Effector memory CD8-positive, alpha-beta T cell (primary cell): ENCODE measurements at regions not wholly inside any gene's neighbourhood (a gene's known extent, or its start where the extent isn't known, plus 50 kb on each side); places are given as distances from the start of the nearest gene placed in this dataset.
"Not testable (repeated sequence)": the region's sequence is repeated elsewhere in the genome, so short reads cannot be mapped to it uniquely, and the experiment has no call there.

Experiments used
- ATAC-seq: fragments of 150-1000 bp; cut with Tn5 transposase; replicated peaks from 2 replicates; pipeline ENCODE4 v1.10.0; 2021; ENCODE audit warnings: mild to moderate bottlenecking, moderate library complexity
- DNase-seq, 3 experiments: peaks; one replicate each; pipeline ENCODE4 v3.0.0; 2021
- H3K27ac Mint-ChIP-seq, 2 donors: one replicate each; pipeline ENCODE4 v1.8.0; 2022; ENCODE audit warnings: mild to moderate bottlenecking in 2 of 2, mixed read lengths in 2 of 2, moderate library complexity in 2 of 2
- H3K27me3 Mint-ChIP-seq, 2 donors: one replicate each; pipeline ENCODE4 v1.8.0; 2022; ENCODE audit warnings: mixed read lengths in 2 of 2
- H3K36me3 Mint-ChIP-seq: one replicate; pipeline ENCODE4 v1.8.0; 2022; ENCODE audit warnings: mild to moderate bottlenecking, moderate library complexity, mixed read lengths; ENCODE audit not compliant: insufficient read depth
- H3K4me1 Mint-ChIP-seq, 2 donors: one replicate each; pipeline ENCODE4 v1.8.0; 2022; ENCODE audit warnings: low read depth in 2 of 2, mixed read lengths in 2 of 2
- H3K4me3 Mint-ChIP-seq, 2 donors: one replicate each; pipeline ENCODE4 v1.8.0; 2022; ENCODE audit warnings: mild to moderate bottlenecking in 2 of 2, mixed read lengths in 2 of 2, moderate library complexity in 2 of 2
- H3K9me3 Mint-ChIP-seq, 2 donors: one replicate each; pipeline ENCODE4 v1.8.0; 2022; ENCODE audit warnings: mixed read lengths in 2 of 2

GRCh38 chr21:6074935-6075334, 4446.4 kb upstream of the TPTE start:
- not testable (repeated sequence) for H3K9me3 Mint-ChIP-seq, H3K4me1 Mint-ChIP-seq, DNase-seq, H3K27me3 Mint-ChIP-seq, H3K27ac Mint-ChIP-seq, ATAC-seq, H3K36me3 Mint-ChIP-seq, H3K4me3 Mint-ChIP-seq

- ATAC-seq, H3K4me3 Mint-ChIP-seq, H3K9me3 Mint-ChIP-seq, H3K27me3 Mint-ChIP-seq, H3K4me1 Mint-ChIP-seq, H3K27ac Mint-ChIP-seq, DNase-seq, H3K36me3 Mint-ChIP-seq: not testable (repeated sequence)
Measured at GRCh38 chr21:6075627-6076208, 4445.7 kb upstream of the TPTE start.

- not testable (repeated sequence) for H3K9me3 Mint-ChIP-seq, H3K36me3 Mint-ChIP-seq, H3K27me3 Mint-ChIP-seq, H3K4me3 Mint-ChIP-seq, ATAC-seq, DNase-seq, H3K27ac Mint-ChIP-seq, H3K4me1 Mint-ChIP-seq
Measured at GRCh38 chr21:6077358-6077757, 4444.0 kb upstream of the TPTE start.

DNA sequence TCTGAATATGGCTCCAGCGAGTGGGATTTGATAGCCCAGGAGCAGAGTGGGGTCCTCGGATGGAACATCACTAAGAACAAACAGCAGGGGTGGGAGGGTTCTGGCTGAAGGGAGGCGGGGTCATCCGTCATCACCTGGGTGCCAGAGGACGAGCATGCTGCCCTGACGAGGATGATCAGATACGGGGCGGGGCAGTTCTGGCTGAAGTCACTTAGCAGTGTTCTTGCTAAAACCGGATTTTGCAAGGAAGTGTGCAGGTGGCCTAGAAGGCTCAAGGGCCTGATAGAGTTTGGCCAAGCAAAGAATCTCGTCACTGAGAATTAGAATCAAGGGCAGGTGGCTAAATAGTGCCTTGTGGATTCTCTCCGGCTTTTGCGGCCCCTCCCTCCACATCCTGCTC, 4442.5 kb upstream of the TPTE start:
- H3K9me3 Mint-ChIP-seq, ATAC-seq, H3K4me3 Mint-ChIP-seq, DNase-seq, H3K4me1 Mint-ChIP-seq, H3K27me3 Mint-ChIP-seq, H3K36me3 Mint-ChIP-seq, H3K27ac Mint-ChIP-seq: not testable (repeated sequence)

DNA sequence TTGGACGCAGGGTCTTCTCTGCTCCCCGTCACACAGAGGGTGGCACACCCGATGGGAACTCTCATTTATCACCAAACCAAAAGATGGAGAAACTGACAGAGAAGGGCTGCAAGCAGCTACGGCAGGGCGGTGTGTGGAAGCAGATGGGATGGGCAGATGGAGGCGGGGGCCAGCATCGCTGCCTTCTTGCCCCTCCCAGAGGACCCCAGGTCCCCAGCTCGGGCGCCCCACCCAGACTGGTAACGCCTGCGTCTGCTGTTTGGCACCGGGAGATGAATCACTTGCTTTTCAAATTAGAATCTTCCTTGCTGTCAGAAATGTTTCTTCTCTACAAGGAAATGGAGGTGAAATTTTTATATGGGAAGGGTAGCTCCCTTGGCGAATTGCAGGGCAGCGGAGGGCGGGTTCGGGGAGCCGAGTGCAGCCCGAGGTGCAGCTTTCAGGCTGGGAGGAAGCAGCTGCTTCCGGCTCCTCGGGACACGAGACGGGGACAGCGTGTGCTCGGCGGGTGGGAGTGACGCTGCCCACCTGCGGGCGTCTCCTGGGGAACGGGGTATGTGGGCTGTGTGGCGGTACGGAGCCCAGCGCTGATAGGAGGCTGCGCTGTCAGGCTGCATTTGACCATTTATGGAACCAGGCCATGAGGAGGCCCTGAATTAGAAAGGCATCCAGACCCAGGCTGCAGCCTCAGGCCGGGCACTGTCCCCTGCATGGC, 4440.3 kb upstream of the TPTE start:
- H3K9me3 Mint-ChIP-seq, H3K36me3 Mint-ChIP-seq, DNase-seq, H3K27me3 Mint-ChIP-seq, H3K27ac Mint-ChIP-seq, H3K4me1 Mint-ChIP-seq, H3K4me3 Mint-ChIP-seq: not testable (repeated sequence)
- peak; percentile 51 for ATAC-seq

- not testable (repeated sequence) for H3K4me3 Mint-ChIP-seq, ATAC-seq, H3K36me3 Mint-ChIP-seq, H3K9me3 Mint-ChIP-seq, H3K27ac Mint-ChIP-seq, H3K4me1 Mint-ChIP-seq, H3K27me3 Mint-ChIP-seq, DNase-seq
Measured at GRCh38 chr21:6082166-6082565, 4439.2 kb upstream of the TPTE start.

GRCh38 chr21:6083574-6084120, 4437.7 kb upstream of the TPTE start:
- not testable (repeated sequence) for H3K36me3 Mint-ChIP-seq

DNA sequence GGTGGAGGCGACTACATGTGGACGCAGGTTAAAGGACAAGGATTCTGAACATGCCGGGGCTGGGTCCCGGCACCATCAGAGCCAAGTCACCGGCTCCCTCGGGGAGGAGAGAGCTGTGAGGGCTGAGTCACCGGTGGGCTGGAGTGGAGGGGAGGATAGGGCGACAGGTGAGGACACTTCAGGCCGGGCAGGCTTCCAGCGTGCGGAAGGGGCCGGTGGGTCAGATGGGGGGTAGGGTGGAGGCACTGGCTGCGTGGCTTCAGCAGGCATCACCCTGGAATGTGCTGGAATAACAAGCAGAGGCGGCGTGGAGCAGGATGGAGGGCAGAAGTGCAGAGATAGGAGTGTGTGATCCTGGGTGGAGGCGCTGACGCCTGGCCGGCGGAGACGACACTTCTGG, 4435.3 kb upstream of the TPTE start:
- not testable (repeated sequence) for H3K4me1 Mint-ChIP-seq, H3K27ac Mint-ChIP-seq, H3K9me3 Mint-ChIP-seq, DNase-seq, ATAC-seq, H3K27me3 Mint-ChIP-seq, H3K4me3 Mint-ChIP-seq, H3K36me3 Mint-ChIP-seq

More at GRCh38 chr21:6083574-6084120, 4437.7 kb upstream of the TPTE start:
- peak; percentile 59 for ATAC-seq
- not testable (repeated sequence) for H3K4me1 Mint-ChIP-seq, H3K27me3 Mint-ChIP-seq, H3K9me3 Mint-ChIP-seq, DNase-seq, H3K27ac Mint-ChIP-seq, H3K4me3 Mint-ChIP-seq

DNA sequence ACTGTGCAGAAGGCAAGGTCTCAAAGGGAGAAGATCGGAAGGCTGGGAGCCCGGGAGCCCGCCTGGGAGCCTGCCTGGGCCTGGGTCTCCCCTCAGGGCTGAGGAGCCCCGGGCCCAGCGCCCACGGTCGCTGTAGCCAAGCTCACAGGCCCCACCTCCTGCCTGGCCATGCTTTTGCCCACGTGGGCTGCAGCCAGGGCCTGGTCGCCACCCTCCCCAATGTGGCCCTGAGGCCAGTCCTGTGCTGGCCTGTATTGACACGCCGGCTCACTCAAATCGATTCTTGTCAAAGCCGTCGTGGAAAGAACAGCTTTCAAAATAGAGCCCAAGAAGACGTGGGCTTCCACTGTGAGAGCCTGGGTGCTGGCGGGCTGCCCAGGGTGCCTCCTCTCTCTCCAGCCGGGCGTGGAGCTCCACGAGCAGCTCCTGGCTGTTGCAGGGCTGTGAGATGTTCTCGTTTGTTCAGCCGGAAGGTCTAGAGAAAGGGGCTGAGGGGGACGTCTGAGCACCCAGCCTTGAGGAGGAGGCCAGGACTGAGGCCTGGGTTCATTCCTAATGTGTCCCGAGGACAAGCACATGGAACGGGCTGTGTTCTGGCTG, 4433.7 kb upstream of the TPTE start:
- not testable (repeated sequence) for H3K9me3 Mint-ChIP-seq, DNase-seq, ATAC-seq

DNA sequence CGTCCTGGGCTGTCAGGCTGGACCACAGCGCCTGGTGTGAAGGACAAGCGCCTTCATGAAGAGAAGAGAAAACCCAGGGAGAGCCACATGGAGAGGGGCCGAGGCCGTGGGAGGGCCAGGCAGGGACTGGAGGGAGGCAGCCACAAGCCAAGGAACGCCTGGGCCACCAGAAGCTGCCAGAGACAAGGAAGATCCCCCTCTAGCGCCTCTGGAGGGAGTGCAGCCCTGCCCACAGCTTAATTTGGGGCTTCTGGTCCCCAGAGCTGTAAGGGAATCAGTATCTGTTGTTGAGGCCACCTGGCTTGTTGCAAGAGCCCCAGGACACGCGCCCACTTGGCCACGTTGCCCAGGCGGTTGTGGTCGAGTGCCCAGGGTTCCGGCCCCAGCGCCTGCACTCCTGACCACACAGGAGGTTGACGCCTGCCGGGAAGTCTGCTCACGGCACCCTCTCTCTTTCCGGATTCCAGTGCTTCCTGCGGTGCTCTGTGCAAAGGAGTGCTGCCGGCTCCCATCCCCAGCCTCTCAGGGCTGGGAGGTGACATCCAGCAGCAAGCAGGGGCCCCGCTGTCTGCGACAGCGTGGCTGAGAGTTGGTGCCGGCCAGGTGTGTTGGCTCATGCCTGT, 4431.0 kb upstream of the TPTE start:
- H3K36me3 Mint-ChIP-seq: not testable (repeated sequence)

More for the DNA sequence above, 4433.7 kb upstream of the TPTE start:
- not testable (repeated sequence) for H3K27ac Mint-ChIP-seq, H3K36me3 Mint-ChIP-seq, H3K27me3 Mint-ChIP-seq, H3K4me3 Mint-ChIP-seq, H3K4me1 Mint-ChIP-seq

DNA sequence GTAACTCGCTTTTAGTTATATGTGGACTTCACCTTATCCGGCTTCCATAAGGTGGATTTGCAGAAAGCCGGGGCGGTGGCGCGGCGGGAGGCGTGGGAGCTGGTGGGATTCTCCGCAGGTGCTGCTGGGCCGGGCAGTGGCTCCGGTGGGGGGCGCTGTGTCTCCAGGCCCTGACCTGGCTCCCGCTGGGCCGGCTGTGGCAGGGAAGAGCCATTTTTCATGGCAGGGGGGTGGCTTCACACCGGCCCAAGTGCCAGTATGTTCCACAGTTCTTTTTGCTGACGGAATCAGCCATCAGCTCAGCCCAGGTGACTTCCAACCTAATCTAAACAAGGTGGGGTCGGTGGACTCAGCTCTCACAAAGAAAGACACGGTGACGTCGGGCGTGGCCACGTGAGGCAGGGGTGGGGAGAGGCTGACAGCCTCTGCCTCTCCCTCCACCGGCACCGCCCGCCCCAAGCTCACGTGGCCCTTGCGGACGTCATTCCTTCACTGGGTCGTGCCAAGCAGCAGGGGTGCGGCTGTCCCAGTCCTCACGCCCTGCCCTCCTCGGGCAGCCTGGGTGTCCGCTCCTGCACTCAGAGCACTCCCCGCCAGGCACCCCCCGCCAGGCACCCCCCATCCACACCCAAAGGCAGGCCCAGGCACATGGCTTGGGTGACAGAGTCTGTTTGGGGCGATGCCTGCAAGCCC, 4429.9 kb upstream of the TPTE start:
- H3K27ac Mint-ChIP-seq, H3K9me3 Mint-ChIP-seq, H3K36me3 Mint-ChIP-seq, H3K4me1 Mint-ChIP-seq, H3K27me3 Mint-ChIP-seq, DNase-seq, ATAC-seq, H3K4me3 Mint-ChIP-seq: not testable (repeated sequence)

More for the DNA sequence above, 4431.0 kb upstream of the TPTE start:
- H3K27me3 Mint-ChIP-seq, ATAC-seq, H3K4me3 Mint-ChIP-seq, H3K9me3 Mint-ChIP-seq, H3K4me1 Mint-ChIP-seq, H3K27ac Mint-ChIP-seq, DNase-seq: not testable (repeated sequence)

GRCh38 chr21:6092401-6092800, 4429.0 kb upstream of the TPTE start:
- H3K9me3 Mint-ChIP-seq, H3K27me3 Mint-ChIP-seq, H3K4me1 Mint-ChIP-seq, H3K36me3 Mint-ChIP-seq, H3K27ac Mint-ChIP-seq, DNase-seq, H3K4me3 Mint-ChIP-seq, ATAC-seq: not testable (repeated sequence)

DNA sequence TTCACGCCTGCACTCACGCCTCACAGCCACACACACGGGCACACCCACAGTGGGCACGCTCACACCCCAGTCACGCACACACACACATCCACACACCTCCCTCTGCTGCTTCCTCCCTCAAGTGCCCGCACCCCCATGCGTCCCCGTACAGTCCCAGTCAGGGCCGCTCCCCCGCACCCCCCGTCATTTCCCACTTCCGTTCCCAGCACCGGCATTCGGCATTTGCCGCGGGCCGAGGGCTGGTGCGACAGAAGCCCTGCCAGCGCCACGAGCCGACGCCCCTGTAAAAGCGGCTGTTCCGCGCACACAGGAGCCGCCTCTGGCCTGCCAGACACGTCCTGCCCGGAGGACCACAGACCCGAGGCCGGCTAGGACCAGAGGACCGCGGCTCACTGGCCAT, 4428.0 kb upstream of the TPTE start:
- H3K27me3 Mint-ChIP-seq, H3K27ac Mint-ChIP-seq, H3K9me3 Mint-ChIP-seq, H3K4me1 Mint-ChIP-seq, H3K4me3 Mint-ChIP-seq, H3K36me3 Mint-ChIP-seq: not testable (repeated sequence)
- ATAC-seq (peak; percentile 81), DNase-seq (peak in 1 of 3 experiments; percentile 17)
